GM19193 (cell line): ENCODE measurements at regions not wholly inside any gene's neighbourhood (a gene's known extent, or its start where the extent isn't known, plus 50 kb on each side); places are given as distances from the start of the nearest gene placed in this dataset.

ENCODE experiments used
- POLR2A ChIP-seq: IDR thresholded peaks from 4 replicates; pipeline ENCODE4 v1.6.1; 2011; ENCODE audit not compliant: insufficient read depth, insufficient read length; ENCODE audit errors: extremely low read depth

DNA sequence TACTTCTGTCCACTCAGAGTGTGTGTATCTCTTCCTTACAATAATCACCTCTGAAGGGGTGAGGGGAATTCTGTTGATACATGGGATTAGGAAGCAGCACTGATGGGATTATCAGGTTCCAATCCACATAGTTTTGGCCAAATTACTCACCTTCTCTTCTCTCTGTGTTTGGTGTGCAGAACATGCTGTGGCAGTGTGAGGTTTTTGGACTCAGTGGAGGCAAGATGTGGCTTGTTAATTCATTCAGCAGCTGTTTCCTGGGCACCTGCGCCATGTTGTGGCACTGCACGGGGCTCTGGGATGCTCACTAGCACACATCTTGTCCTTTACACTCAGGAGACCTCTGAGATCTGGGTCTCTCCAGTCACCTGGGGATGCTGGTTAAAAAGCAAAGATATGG is 350.3 kb upstream of the HS6ST1 start:
- no peak for TF ChIP-seq POLR2A

DNA sequence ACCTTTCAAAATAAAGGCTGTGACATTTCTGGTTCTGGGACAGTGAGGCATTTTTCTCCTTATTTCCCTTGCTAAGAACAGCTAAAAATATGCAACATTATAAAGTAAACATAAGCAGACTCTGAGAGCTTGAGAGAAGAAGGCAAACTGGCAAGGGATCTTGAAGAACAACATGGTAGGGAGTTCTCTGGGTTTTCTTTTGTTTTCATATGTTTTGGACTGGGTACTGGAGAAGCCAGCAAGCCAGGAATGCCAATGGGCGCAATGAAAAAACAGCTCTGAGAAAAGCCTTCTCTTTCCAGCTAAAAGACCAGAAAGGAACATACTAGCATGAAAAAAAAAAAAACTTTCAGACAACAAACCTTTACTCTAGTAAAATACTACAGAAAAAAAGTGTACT is 351.4 kb upstream of the HS6ST1 start:
- no peak for TF ChIP-seq POLR2A

DNA sequence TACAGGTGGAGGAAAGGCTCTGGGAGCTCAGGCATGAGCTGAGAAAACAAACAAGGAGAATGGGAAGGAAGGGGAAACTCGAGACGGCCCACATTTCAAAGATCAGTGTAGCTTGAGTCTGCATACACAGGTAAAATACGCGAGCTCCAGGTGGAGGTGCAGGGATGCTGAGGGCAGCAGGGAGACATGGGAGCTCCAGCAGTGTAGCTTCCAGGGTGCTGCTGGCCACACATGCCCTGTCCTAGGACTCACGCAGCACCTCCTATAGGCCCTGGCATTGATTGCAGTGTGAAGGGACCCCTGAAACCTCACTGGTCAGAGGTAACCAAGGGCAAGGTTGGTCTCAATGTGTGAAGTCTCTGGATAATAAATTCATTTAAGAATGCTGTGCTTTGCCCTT is 362.8 kb upstream of the HS6ST1 start:
- TF ChIP-seq POLR2A = no peak

DNA sequence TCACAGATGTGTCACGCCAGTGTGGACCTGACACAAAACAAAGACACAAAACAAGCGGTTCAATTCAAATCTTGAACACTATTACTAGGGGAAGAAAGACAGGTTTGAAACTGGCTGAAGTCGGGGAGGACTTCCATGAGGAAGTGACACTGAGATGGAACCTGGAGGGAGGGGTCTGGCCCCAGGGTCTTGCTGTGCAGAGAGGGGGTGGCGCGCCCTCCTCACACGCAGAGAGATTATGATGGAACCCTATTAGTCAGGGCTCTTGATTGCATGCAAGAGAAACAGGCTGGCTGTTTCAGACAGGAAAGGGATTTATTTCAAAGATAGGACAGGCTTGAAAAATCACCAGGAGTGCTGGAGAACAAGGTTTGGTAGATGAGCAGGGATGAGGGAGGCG is 363.6 kb upstream of the HS6ST1 start:
- TF ChIP-seq POLR2A = no peak

DNA sequence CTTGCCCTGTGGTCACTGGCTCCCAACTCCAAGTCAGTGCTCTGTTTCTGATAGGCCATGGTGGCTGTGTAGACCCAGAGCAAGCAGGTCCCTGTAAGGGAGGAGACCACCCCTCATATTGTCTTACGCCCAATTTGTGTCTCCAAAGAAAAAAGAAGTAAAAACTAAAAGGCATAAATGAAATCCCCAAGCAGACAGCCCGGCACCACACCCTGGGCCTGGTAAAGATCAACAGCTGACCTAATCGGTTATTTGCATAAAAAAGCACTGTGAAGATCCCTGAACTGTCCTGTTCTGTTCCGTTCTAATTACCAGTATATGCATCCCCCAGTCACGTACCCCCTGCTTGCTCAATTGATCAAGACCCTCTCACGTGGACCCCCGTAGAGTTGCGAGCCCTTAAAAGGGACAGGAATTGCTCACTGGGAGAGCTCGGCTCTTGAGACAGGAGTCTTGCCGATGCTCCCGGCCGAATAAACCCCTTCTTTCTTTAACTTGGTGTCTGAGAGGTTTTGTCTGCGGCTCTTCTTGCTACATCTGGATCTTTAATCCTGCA is 364.1 kb upstream of the HS6ST1 start:
- TF ChIP-seq POLR2A = no peak

DNA sequence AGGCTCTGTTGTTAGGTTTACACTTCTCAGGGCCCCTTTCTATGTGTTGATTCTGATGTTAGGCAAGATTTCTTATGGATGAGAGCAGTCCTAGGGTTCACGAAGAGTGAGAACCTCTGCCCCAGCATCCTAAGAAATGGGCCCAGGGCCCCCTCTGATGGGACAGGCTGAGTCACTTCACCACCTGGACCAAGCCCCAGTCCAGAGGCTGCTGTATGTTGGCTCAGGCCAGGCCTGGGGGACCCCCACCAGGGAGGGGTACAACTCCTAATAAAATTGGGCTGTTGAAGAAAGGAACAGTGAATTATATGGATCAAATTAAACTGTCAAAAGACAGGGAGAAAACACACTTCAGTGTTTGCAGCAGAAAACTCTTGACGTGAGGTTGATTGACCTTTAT is 365.9 kb upstream of the HS6ST1 start:
- TF ChIP-seq POLR2A = no peak

DNA sequence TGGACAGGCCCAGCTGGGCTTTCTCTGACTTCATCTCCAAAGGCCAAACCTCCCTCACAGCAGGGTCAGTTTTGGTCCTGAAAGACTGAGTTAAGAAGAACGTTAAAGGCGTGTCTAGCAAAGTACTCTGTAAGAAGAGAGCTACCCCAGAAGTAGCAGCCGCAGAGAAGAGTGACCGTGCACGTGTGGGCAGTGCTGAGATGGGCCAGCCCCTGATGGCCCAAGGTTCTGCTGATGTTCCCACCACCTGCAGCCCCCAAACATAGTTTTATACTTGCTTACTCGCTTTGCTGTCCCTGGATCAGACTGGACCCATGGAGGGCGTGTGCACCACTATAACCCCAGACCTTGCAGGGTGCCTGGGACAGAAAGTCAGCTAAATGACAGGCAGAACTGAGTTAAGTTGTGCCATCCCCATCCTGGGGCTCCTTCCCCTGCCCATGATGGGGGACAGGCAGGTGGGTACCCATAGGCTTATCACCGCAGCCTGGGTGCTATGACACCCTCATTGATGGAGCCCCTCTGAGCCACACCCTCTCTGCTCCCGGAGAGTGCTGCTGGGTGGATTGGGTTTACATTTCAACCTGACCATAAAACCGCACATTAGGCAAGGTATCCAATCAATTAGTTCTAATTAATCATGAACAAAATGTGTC is 367.3 kb upstream of the HS6ST1 start:
- TF ChIP-seq POLR2A = no peak

DNA sequence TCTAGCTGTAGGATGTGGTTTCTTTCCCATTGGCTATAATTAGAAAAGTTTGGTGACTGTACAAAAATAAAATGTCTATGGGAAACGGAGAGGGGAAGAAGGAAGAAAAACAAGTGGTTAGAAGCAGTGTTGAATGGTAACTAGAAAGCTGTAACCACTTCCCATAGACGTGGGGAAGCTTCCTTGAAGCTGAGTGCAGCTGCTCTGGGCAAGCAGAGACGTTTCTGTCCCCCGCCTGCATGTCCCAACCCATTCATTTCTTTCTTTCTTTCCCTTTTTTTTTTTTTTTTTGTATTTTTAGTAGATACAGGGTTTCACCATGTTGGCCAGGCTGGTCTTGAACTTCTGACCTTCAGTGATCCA is 367.8 kb upstream of the HS6ST1 start:
- TF ChIP-seq POLR2A = no peak

DNA sequence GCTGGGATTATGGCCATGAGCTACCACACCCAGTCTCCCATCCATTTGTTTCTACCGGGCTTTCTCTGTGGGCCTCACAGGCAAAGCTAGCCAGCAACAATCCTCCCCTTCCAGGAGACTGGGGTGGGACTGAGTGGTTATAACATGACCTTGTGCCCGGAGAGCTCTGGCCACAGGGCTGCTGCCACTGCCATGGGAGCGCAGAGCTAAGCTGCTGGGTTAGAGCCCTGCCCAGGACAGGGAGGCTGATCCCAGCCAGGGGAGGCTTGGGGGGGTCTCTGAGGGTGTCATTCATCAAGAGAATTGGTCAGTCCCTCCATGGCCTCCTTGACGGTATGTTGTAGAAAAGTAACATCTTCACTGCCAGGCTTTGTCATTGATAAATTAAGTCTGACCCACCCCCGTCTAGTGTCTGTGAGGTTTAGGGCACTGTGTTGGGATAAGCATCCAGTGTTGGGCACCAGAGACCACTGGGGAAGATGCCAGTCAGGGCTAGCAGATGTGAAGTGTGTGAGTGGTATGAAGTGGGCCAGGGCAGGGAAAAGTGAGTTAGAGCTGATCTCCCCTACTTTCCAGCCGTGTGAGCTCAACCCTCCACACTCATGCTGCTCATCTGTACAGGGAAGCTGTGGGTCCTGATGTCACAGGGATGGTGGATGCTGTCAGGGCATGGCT is 368.4 kb upstream of the HS6ST1 start:
- no peak for TF ChIP-seq POLR2A

DNA sequence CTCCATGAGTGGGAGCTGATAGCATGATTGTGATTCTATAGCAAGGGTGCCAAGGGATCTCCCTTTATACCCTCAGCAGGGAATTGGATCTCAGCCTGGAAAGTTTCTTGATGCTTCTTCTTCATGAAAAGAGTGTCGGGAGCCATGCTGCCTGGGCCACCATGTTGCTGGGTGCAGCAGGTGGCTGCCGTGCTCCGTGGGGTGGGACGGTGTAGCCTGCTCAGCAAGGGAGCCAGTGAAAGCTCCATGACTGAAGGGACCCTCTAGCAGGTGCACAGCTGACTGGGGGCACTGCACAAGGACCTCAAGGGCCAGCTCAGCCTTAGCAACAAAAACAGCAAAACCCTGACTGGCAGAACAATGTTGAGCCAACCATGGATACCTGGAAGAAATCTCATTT is 368.9 kb upstream of the HS6ST1 start:
- no peak for TF ChIP-seq POLR2A

DNA sequence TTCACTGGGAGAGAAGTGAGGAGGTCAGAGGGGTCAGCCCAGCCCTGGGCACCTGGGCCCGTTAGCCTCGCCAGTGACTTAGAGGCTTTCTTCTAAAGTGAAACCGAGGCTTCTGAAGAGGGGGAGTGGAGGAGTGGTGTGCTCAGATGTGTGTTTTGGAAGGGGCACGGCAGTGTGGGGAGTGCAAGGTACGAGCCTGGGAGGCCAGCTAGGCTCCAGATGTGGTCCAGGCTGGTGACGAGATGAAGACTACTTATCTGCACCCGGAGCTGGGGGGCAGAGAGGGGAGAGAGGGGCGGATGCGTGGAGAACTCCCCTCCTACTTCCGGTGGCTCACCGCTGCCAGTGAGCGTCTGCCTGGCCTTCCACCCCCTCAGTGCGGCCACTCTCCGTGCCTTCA is 371.3 kb upstream of the HS6ST1 start:
- no peak for TF ChIP-seq POLR2A

DNA sequence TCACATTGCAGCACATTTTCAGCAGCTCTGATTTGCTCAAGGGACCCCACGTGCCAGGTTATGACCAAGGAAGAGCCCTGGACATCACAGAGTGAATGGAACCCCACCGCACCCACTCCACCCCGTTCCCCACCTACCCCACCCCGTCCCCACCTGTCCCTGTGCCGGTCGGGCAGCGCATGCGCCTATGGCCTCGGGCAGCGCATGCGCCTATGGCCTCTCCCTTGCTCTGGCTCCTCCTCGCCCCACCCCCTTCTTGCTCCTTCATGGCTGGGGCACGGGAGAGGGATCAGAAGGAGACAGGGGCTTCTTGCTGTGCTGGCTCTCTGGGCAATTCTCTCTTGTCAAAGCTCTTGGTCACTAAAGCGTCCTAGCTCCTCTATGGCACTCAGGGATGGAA is 371.8 kb upstream of the HS6ST1 start:
- TF ChIP-seq POLR2A = no peak

DNA sequence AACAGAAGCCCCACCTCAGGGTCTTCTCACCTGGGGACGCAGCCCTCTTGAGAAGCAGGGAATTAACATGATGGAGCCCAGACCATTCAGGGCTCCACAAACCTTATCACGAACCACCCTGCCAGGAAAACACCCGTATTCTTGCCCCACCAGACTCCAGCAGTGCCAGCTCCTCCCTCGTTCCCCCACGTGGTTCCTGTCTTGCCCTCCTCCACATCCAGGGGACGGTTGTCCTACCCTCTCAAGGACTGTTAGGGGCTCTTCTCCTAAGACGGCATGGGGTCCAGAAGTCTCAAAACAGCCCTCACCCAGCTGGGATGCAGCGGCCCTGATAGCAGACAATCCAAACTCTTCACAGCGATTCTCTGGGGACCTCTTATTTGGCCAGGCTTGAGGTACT is 372.2 kb upstream of the HS6ST1 start:
- no peak for TF ChIP-seq POLR2A

DNA sequence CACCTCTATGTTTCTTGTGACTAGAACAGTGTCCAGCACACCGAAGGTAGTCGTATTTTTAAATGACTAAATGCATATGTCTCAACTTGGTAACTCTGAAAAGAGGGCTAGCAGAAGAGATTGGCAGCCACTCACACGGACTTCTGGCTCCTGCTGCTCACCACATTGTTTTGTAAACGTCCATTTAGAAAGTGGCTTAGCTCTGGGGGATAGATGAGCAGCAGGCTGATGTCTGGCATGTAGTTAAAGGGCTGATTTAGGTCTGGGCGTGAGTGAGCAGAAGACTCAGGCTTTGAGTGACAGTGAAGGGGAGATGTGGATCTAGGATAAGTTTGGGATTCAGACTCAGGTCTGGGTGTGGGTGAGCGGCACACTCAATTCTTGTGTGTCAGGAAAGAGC is 372.9 kb upstream of the HS6ST1 start:
- no peak for TF ChIP-seq POLR2A

DNA sequence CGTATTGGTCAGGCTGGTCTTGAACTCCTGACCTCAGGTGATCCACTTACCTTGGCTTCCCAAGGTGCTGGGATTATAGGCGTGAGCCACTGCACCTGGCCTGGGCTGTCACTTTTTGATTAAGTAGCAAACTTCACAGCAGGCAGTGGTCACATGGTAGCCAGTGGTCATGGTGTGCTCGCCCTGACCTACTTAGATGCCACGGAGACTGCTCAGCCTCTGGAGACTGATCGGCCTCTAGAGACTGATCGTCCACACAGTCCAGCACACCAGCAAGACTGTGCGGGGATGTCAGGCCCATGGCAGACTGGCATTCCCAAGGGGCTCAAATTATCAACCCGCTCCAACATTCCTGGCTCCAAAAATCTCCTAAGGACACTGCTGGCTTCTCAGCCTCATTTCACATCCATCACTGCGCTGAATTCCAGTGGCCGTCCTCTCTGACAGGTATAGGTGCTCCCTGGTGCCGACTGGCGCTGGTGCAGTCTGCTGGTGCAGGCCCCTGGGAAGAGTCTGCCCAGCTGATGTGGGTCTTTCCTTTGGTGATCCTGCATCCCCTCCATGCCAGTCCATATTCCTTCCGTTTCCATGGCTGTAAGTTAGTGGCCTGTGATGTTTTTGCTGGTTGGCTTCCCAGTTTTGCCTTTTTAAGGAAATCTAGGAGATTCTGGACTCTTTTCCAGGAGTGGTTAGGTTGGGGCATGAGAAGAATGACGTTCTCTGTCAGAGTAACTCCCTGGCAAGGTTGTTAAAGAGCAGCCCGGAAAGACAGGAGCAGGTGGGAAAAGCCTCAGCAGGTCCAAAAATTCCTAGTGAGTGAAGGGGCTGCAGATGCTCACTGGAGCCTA is 374.5 kb upstream of the HS6ST1 start:
- TF ChIP-seq POLR2A = no peak

DNA sequence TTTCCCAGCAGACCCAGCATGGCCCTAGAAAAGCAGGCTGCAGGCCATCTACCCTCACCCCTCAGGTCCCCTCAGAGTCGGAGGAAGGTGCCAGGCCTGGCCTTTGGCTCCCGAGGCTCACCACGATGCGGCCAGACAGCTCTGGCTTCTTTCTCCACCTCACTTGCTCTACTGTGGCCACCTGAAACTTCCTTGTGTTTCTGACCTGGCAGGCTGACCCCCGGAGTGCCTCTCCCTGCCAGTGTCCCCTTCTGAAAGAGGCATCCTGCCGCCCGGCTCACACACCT is 375.0 kb upstream of the HS6ST1 start:
- TF ChIP-seq POLR2A = no peak

DNA sequence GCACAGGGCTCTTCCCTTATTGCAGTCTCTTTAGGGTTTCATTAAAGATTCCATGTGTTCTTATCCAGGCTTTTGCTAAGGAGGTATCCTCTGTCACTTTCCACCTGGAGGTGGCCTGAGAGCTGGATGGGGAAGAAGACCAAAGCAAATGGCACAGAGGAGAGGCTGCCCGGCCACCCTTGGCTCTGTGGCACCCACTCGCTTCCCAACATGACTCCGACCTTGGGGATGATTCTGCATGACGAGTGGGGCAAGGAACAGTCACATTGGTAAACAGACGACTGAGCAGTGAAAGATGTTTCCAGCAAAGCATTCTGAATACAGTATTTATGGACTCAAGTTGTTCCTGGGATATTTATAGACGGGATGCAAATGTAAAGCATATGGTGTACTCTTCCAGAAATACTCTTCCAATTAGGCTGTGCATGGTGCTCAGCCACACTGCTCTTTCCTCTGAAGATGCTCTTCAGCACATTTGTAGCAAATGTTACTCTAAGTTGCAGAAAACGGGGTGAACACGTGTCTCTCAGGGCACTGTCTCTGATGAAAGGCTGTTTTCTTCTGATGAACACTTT is 377.1 kb upstream of the HS6ST1 start:
- TF ChIP-seq POLR2A = no peak

DNA sequence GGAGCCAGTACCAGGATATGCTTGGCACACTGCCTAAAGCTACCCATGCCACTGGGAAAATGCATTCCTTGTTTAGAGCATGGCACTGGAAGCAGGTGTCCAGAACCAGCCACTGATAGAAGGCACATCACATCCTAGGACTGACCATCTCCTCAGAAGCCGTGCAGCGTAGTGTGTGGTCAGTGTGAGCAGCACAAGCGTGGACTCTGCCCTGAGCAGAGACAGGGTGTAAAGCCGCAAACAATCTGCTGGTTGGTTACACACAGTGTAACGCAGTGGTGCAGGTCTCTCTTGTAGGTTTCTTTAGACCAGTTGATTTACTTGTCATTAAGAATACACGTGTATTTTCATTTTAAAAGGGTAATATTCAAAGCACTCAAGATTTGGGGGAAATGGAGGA is 377.8 kb upstream of the HS6ST1 start:
- no peak for TF ChIP-seq POLR2A
